CD4-positive, alpha-beta T cell treated with Interleukin-15 for 4 hours (primary cell): ENCODE measurements at regions not wholly inside any gene's neighbourhood (a gene's known extent, or its start where the extent isn't known, plus 50 kb on each side); places are given as distances from the start of the nearest gene placed in this dataset.
"Not testable (repeated sequence)": the region's sequence is repeated elsewhere in the genome, so short reads cannot be mapped to it uniquely, and the experiment has no call there.

Source experiments
- DNase-seq: peaks from one replicate; pipeline ENCODE4 v3.0.0-alpha.2; 2020; ENCODE audit warnings: low spot score

DNA sequence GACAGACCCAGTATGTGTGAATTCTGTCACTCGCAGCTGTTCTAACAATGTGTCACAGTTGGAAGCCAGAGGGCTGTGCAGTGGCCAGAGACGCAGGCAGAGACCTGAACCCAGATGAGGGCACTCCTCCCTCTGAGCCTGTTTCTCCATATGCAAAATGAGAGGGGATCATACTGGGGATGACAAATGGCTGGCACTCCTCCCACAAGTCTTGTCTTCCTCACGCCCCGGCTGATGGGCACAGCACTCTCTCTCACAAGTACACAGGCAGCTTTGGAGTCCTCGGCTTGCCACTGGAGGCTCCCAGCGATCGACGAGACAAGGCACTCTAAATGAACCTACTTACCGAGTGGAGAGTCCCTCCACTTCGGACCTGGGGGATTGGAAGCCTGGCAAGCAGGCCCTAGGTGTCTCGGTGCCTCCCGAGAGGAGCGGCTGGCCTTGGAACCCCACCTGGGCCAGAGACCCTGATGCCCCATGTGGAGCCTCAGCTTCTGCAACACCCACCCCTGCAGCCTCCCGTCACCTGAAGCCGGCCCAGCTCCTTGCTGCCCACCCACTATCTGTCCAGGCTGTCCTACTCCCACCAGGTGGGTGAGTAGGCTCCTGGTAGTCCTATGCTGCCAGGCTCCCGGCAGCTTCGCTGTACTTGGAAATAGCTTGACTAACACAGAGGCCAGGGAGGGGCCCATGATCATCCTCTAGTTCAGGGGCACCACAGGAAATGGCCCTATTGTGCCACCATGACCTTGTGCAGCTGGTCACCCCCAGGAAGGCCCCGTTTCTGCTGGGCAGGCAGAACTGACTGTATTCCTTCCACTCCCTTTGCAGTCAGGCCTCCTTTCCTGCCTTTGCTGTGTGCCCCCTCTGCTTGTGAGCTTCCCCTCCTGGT is 65.0 kb upstream of the IQSEC1 start:
- no peak for DNase-seq

DNA sequence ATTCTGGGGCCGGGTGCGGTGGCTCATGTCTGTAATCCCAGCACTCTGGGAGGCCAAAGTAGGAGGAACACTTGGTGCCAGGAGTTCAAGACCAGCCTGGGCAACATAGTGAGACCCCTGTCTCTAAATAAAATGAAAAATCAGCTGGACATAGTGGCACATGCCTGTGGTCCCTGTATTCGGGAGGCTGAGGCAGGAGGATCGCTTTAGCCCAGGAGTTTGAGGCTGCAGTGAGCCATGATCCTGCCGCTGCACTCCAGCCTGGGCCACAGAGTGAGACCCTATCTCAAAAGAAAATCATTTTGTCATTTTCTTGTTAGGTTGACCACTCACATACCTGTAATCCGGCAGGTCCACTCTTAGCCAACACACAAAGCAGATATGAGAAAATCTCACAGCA is 63.6 kb upstream of the IQSEC1 start:
- DNase-seq, result not testable (repeated sequence)

- DNase-seq, result no peak
Measured at GRCh38 chr3:13136426-13136825, 63.2 kb upstream of the IQSEC1 start.

DNA sequence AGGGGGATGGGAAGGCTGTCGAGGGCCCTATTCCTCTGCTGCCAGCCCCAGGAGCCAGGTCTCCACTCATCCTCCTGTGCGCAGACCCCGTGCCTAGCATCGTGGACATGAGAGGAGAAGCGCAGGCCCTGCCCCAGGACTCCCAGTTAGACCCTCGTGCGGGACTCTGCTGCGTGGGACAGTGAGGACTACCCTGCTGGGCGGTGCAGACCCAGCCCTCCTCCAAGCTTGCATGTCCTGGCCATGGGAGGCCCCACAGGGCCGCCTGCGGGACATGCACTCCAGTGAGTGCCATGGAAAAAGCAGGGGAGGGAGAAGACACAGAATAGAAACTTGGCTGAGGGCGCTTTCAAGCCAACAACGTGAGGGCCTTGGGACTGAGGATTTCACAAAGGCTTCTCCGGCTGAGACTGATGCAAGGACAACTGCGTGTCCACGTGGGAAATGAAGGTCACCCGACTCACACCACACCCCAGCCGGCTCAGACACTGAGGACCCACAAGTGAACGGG is 62.6 kb upstream of the IQSEC1 start:
- DNase-seq, result no peak

GRCh38 chr3:13135251-13135810 is 62.1 kb upstream of the IQSEC1 start:
- no peak for DNase-seq

- no peak for DNase-seq
Measured at GRCh38 chr3:13134879-13135206, 61.6 kb upstream of the IQSEC1 start.

- no peak for DNase-seq
Measured at GRCh38 chr3:13134166-13134878, 61.1 kb upstream of the IQSEC1 start.

GRCh38 chr3:13133471-13133981 is 60.3 kb upstream of the IQSEC1 start:
- no peak for DNase-seq

GRCh38 chr3:13132731-13133410 is 59.6 kb upstream of the IQSEC1 start:
- DNase-seq, result no peak

DNA sequence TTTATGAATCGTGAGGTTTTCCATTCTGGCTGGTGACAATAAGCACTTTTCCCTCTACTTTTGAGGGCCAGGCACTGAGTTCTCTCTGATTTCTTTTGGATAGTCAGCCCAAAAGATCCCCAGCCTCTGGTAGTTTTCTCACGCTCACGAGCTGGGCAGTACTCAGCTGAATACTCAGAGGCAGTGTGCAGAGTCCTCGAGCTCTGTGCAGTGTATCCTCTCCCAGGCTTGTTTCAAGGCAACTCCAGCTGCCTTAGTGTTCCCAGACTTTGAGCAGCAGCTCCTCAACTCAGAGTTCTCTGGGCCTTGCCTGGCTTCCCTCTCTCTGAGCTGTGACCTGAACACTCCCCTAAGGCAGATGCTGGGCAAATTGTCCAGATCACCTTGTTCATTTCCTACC is 59.1 kb upstream of the IQSEC1 start:
- DNase-seq, result no peak

GRCh38 chr3:13130464-13131193 is 57.4 kb upstream of the IQSEC1 start:
- DNase-seq, result no peak

GRCh38 chr3:13125092-13126015 is 52.1 kb upstream of the IQSEC1 start:
- DNase-seq, result no peak

DNA sequence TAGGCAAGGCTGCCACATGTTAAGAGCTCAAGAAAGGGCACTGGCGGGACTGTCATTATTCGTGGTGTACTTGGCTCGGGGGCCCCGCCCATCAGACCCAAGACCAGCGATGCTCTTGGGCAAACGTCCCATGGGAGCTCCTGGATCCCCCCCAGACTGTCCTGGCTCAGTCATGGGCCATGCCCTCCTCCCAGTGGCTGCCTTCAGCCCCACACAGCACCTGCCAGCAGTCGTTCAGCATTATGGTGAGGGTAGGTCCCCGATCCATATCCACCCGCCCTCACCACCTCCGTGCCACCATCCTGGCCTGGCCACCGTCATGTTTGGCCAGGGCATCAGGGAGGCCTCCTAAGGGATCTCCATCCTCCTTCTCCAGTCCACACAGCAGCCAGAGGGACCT is 51.4 kb upstream of the IQSEC1 start:
- no peak for DNase-seq

GRCh38 chr3:13123765-13124164 is 50.5 kb upstream of the IQSEC1 start:
- DNase-seq, result no peak

GRCh38 chr3:13123013-13123654 is 49.9 kb upstream of the IQSEC1 start:
- no peak for DNase-seq
